HAP-1 (cell line): ENCODE measurements at regions not wholly inside any gene's neighbourhood (a gene's known extent, or its start where the extent isn't known, plus 50 kb on each side); places are given as distances from the start of the nearest gene placed in this dataset.
"Not testable (repeated sequence)": the region's sequence is repeated elsewhere in the genome, so short reads cannot be mapped to it uniquely, and the experiment has no call there.

Experiments used
- DNase-seq, 2 experiments: peaks; one replicate each; pipeline ENCODE4 v3.0.0-alpha.2; 2016 to 2020; ENCODE audit warnings: low spot score in 2 of 2
- H3K27me3 ChIP-seq: fragments of 250-450 bp; sonication (Bioruptor Pico); 2 replicates; pipeline ENCODE4 v1.5.1; 2020; ENCODE audit warnings: low read depth, mild to moderate bottlenecking, moderate library complexity
- H3K36me3 ChIP-seq: fragments of 250-450 bp; sonication (Bioruptor Pico); replicated peaks from 2 replicates; pipeline ENCODE4 v1.5.1; 2020; ENCODE audit warnings: mild to moderate bottlenecking
- H3K4me1 ChIP-seq: fragments of 250-450 bp; sonication (Bioruptor Pico); 2 replicates; pipeline ENCODE4 v1.5.1; 2020; ENCODE audit warnings: mild to moderate bottlenecking
- H3K4me3 ChIP-seq: fragments of 250-450 bp; sonication (Bioruptor Pico); 2 replicates; pipeline ENCODE4 v1.5.1; 2020; ENCODE audit warnings: mild to moderate bottlenecking, moderate library complexity
- H3K9me3 ChIP-seq: fragments of 250-450 bp; sonication (Bioruptor Pico); 2 replicates; pipeline ENCODE4 v1.5.1; 2020; ENCODE audit warnings: mild to moderate bottlenecking, moderate library complexity
- in situ Hi-C: fragments of 300-500 bp; cut with MboI; formaldehyde crosslinking; loops from 3 replicates; pipeline ENCODE4 v1.14.3; 2020; ENCODE audit warnings: low sequenced_read_pairs, inconsistent platforms, mixed read lengths

- in situ Hi-C loops = no loop called here
- H3K36me3 ChIP-seq = no peaks in the 10 kb centered on the region
- no peaks in the 10 kb centered on the region for H3K4me1 ChIP-seq
- peak in 1 of 2 experiments; percentile 19 for DNase-seq
- no peaks in the 10 kb centered on the region; the same call in 1 of the 2 replicates for H3K9me3 ChIP-seq
- H3K4me3 ChIP-seq = no peak overlapping the region
- H3K27me3 ChIP-seq = no peaks in the 10 kb centered on the region
These were observed 91.0 kb upstream of the MED13L start for GRCh38 chr12:116368196-116369194.

- in situ Hi-C loops = no loop called here
- Histone ChIP-seq H3K27me3 (no peaks in the 10 kb centered on the region), H3K4me1 (no peaks in the 10 kb centered on the region), H3K4me3 (no peak overlapping the region), H3K9me3 (no peaks in the 10 kb centered on the region; the same call in 1 of the 2 replicates), H3K36me3 (no peaks in the 10 kb centered on the region)
- no peak for DNase-seq
These were observed 92.5 kb upstream of the MED13L start for GRCh38 chr12:116370004-116370404.

- Histone ChIP-seq H3K4me3 (no peak overlapping the region), H3K9me3 (no peaks in the 10 kb centered on the region), H3K27me3 (no peaks in the 10 kb centered on the region), H3K36me3 (no peaks in the 10 kb centered on the region), H3K4me1 (no peaks in the 10 kb centered on the region)
- DNase-seq = no peak
- in situ Hi-C loops = no loop called here
These were observed 93.5 kb upstream of the MED13L start for GRCh38 chr12:116370886-116371580.

GRCh38 chr12:116372815-116373214 lies 95.3 kb upstream of the MED13L start:
- no peaks in the 10 kb centered on the region for H3K4me1 ChIP-seq
- no peaks in the 10 kb centered on the region for H3K9me3 ChIP-seq
- no peak for DNase-seq
- in situ Hi-C loops = no loop called here
- H3K27me3 ChIP-seq = no peaks in the 10 kb centered on the region
- no peaks in the 10 kb centered on the region for H3K36me3 ChIP-seq
- no peak overlapping the region for H3K4me3 ChIP-seq

GRCh38 chr12:116373572-116374206 lies 96.2 kb upstream of the MED13L start:
- in situ Hi-C loops = no loop called here
- no peaks in the 10 kb centered on the region for H3K36me3 ChIP-seq
- H3K4me1 ChIP-seq = no peaks in the 10 kb centered on the region
- no peaks in the 10 kb centered on the region for H3K9me3 ChIP-seq
- no peaks in the 10 kb centered on the region for H3K27me3 ChIP-seq
- H3K4me3 ChIP-seq = no peak overlapping the region
- no peak for DNase-seq

GRCh38 chr12:116374207-116374606 lies 96.7 kb upstream of the MED13L start:
- no peaks in the 10 kb centered on the region for H3K36me3 ChIP-seq
- H3K4me1 ChIP-seq = no peaks in the 10 kb centered on the region
- H3K9me3 ChIP-seq = no peaks in the 10 kb centered on the region
- H3K27me3 ChIP-seq = no peaks in the 10 kb centered on the region
- H3K4me3 ChIP-seq = no peak overlapping the region
- in situ Hi-C loops = no loop called here
- DNase-seq = no peak

- no peaks in the 10 kb centered on the region for H3K36me3 ChIP-seq
- H3K4me3 ChIP-seq = no peak overlapping the region
- in situ Hi-C loops = no loop called here
- H3K9me3 ChIP-seq = no peaks in the 10 kb centered on the region
- no peak for DNase-seq
- no peaks in the 10 kb centered on the region for H3K27me3 ChIP-seq
- no peaks in the 10 kb centered on the region for H3K4me1 ChIP-seq
These were observed 97.9 kb upstream of the MED13L start for GRCh38 chr12:116375278-116375842.

- no peak for DNase-seq
- no peaks in the 10 kb centered on the region for H3K36me3 ChIP-seq
- no peaks in the 10 kb centered on the region for H3K27me3 ChIP-seq
- no peaks in the 10 kb centered on the region for H3K9me3 ChIP-seq
- H3K4me1 ChIP-seq = peaks cover 4% of the 10 kb centered on the region
- no peak overlapping the region for H3K4me3 ChIP-seq
- in situ Hi-C loops = no loop called here
These were observed 99.1 kb upstream of the MED13L start for GRCh38 chr12:116376354-116377193.

- H3K36me3 ChIP-seq, DNase-seq, H3K4me3 ChIP-seq, in situ Hi-C loops, H3K4me1 ChIP-seq, H3K9me3 ChIP-seq, H3K27me3 ChIP-seq: not testable (repeated sequence)
These were observed 99.7 kb upstream of the MED13L start for GRCh38 chr12:116377194-116377571.

- Histone ChIP-seq H3K4me3 (no peak overlapping the region), H3K27me3 (no peaks in the 10 kb centered on the region), H3K36me3 (no peaks in the 10 kb centered on the region), H3K9me3 (no peaks in the 10 kb centered on the region), H3K4me1 (peaks cover 10% of the 10 kb centered on the region)
- in situ Hi-C loops = no loop called here
- DNase-seq = no peak
These were observed 100.5 kb upstream of the MED13L start for GRCh38 chr12:116378002-116378401.

- Histone ChIP-seq H3K4me3 (no peak overlapping the region), H3K36me3 (no peaks in the 10 kb centered on the region), H3K27me3 (no peaks in the 10 kb centered on the region), H3K4me1 (peaks cover 10% of the 10 kb centered on the region), H3K9me3 (no peaks in the 10 kb centered on the region)
- in situ Hi-C loops = no loop called here
- no peak for DNase-seq
These were observed 102.6 kb upstream of the MED13L start for GRCh38 chr12:116380108-116380507.

- H3K9me3 ChIP-seq, H3K4me3 ChIP-seq, H3K27me3 ChIP-seq, DNase-seq, H3K4me1 ChIP-seq, H3K36me3 ChIP-seq, in situ Hi-C loops: not testable (repeated sequence)
These were observed 103.2 kb upstream of the MED13L start for GRCh38 chr12:116380740-116381139.

GRCh38 chr12:116381240-116381743 lies 103.8 kb upstream of the MED13L start:
- H3K4me1 ChIP-seq = peaks cover 10% of the 10 kb centered on the region

More at GRCh38 chr12:116381240-116381743, 103.8 kb upstream of the MED13L start:
- H3K9me3 ChIP-seq = no peaks in the 10 kb centered on the region
- no peak for DNase-seq
- H3K4me3 ChIP-seq = no peak overlapping the region
- in situ Hi-C loops = no loop called here
- no peaks in the 10 kb centered on the region for H3K27me3 ChIP-seq
- no peaks in the 10 kb centered on the region for H3K36me3 ChIP-seq
